PC-9 (cell line): ENCODE measurements at regions not wholly inside any gene's neighbourhood (a gene's known extent, or its start where the extent isn't known, plus 50 kb on each side); places are given as distances from the start of the nearest gene placed in this dataset.

ENCODE experiments used
- BruUV-seq: library from RNA; stranded (reverse); fragments of 400-500 nt; replicated peaks from 2 replicates; lab custom pipeline; 2021; lab: Mats Ljungman, UMichigan
- CTCF ChIA-PET: fragments of 300-600 bp; sonication (Branson Sonifier 250); formaldehyde crosslinking; loops from one replicate; lab custom pipeline; 2022; ENCODE audit warnings: antibody characterized with exemption; lab: Charles Lee
- POLR2A ChIA-PET: fragments of 300-600 bp; sonication (Branson Sonifier 250); formaldehyde crosslinking; loops from one replicate; lab custom pipeline; 2022; ENCODE audit warnings: antibody characterized with exemption; ENCODE audit not compliant: unreplicated experiment; lab: Charles Lee
- DNase-seq, 2 experiments: peaks; one replicate each; pipeline versions ENCODE4 v3.0.0 to v3.0.0-alpha.2; 2015 to 2022; ENCODE audit warnings: mixed read lengths in 1 of 2
- H2AFZ ChIP-seq: fragments of 200-600 bp; sonication (generic); 2 replicates; pipeline ENCODE4 v1.8.1; 2017; ENCODE audit warnings: antibody characterized with exemption
- H3F3A ChIP-seq: fragments of 200-600 bp; sonication (generic); 2 replicates; pipeline ENCODE4 v1.8.1; 2017; ENCODE audit warnings: antibody characterized with exemption, mild to moderate bottlenecking, low read depth; ENCODE audit not compliant: insufficient read depth
- H3K27ac ChIP-seq: fragments of 200-600 bp; sonication (generic); 2 replicates; pipeline ENCODE4 v1.6.1; 2016; ENCODE audit warnings: mixed run types
- H3K27me3 ChIP-seq: fragments of 200-600 bp; sonication (generic); 2 replicates; pipeline ENCODE4 v1.6.1; 2016; ENCODE audit warnings: low read depth, mixed run types; ENCODE audit not compliant: insufficient read depth
- H3K36me3 ChIP-seq: fragments of 200-600 bp; sonication (generic); 2 replicates; pipeline ENCODE4 v1.6.1; 2016; ENCODE audit warnings: low read depth, mixed run types
- H3K4me1 ChIP-seq: fragments of 200-600 bp; sonication (generic); replicated peaks from 2 replicates; pipeline ENCODE4 v1.6.1; 2016; ENCODE audit warnings: mixed run types; ENCODE audit not compliant: insufficient read depth
- H3K4me2 ChIP-seq: fragments of 200-600 bp; sonication (generic); 2 replicates; pipeline ENCODE4 v1.6.1; 2017; ENCODE audit warnings: mixed run types
- H3K4me3 ChIP-seq: fragments of 200-600 bp; sonication (generic); 2 replicates; pipeline ENCODE4 v1.6.1; 2016; ENCODE audit warnings: mixed run types
- H3K79me2 ChIP-seq: fragments of 200-600 bp; sonication (generic); 2 replicates; pipeline ENCODE4 v1.6.1; 2017; ENCODE audit warnings: low read depth, mixed run types
- H3K9me2 ChIP-seq: fragments of 200-600 bp; sonication (generic); 2 replicates; pipeline ENCODE4 v1.8.1; 2017; ENCODE audit warnings: mild to moderate bottlenecking; ENCODE audit not compliant: insufficient read depth
- H3K9me3 ChIP-seq: fragments of 200-600 bp; sonication (generic); 2 replicates; pipeline ENCODE4 v1.8.1; 2016; ENCODE audit warnings: low read depth; ENCODE audit not compliant: insufficient read depth
- H4K20me1 ChIP-seq: fragments of 200-600 bp; sonication (generic); 2 replicates; pipeline ENCODE4 v1.8.1; 2017; ENCODE audit not compliant: insufficient read depth
- EZH2 ChIP-seq: fragments of 200-600 bp; sonication (generic); IDR thresholded peaks from 2 replicates; pipeline ENCODE4 v1.8.0; 2017; ENCODE audit warnings: antibody characterized with exemption, low read depth
- intact Hi-C: fragments of 100-400 bp; cut with micrococcal nuclease; formaldehyde crosslinking; loops from one replicate; pipeline ENCODE4 v1.10.0; 2022; ENCODE audit not compliant: unreplicated experiment
- TF ChIP-seq, protein P1 (sequence below): fragments of 200-600 bp; sonication (generic); conservative IDR thresholded peaks from 2 replicates; pipeline ENCODE4 v1.6.1; 2017; ENCODE audit warnings: mixed run types, antibody characterized with exemption, mild to moderate bottlenecking, moderate library complexity

DNA sequence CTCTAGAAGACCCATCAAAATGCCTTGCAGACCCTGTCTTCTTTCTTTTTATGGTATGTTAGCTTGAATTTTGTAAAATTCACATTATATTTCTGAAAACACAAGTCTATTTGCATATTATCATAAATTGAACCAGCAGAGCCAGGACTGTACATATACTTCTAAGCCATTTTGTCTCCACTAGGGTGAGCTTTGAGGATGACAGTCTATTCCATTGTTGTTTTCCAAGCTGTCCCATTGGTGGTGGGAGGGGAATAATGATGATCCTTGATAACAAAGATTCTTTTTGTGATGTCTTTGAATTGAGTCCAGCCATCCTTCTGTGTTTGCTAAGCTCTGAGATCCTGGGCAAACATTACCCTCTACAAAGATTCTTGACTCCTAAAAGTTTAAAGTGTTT is 359.3 kb upstream of the PCDH20 start:
- no peak overlapping the region for H3K4me3 ChIP-seq
- no peaks in the 10 kb centered on the region for H3K9me2 ChIP-seq
- no peak overlapping the region for H3K4me2 ChIP-seq
- no peak for TF ChIP-seq EZH2
- TF ChIP-seq, protein P1, sequence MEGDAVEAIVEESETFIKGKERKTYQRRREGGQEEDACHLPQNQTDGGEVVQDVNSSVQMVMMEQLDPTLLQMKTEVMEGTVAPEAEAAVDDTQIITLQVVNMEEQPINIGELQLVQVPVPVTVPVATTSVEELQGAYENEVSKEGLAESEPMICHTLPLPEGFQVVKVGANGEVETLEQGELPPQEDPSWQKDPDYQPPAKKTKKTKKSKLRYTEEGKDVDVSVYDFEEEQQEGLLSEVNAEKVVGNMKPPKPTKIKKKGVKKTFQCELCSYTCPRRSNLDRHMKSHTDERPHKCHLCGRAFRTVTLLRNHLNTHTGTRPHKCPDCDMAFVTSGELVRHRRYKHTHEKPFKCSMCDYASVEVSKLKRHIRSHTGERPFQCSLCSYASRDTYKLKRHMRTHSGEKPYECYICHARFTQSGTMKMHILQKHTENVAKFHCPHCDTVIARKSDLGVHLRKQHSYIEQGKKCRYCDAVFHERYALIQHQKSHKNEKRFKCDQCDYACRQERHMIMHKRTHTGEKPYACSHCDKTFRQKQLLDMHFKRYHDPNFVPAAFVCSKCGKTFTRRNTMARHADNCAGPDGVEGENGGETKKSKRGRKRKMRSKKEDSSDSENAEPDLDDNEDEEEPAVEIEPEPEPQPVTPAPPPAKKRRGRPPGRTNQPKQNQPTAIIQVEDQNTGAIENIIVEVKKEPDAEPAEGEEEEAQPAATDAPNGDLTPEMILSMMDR, result no peak
- no peaks in the 10 kb centered on the region for H3K27me3 ChIP-seq
- ChIA-PET CTCF (no interaction called here), POLR2A (no interaction called here)
- H3K9me3 ChIP-seq, result no peaks in the 10 kb centered on the region
- H4K20me1 ChIP-seq, result no peaks in the 10 kb centered on the region
- H3K27ac ChIP-seq, result no peak overlapping the region
- no peaks in the 10 kb centered on the region for H3F3A ChIP-seq
- no peaks in the 10 kb centered on the region for H3K36me3 ChIP-seq
- no peak for DNase-seq
- no TSS peak for BruUV-seq
- H3K79me2 ChIP-seq, result no peaks in the 10 kb centered on the region
- H2AFZ ChIP-seq, result no peak overlapping the region
- no peaks in the 10 kb centered on the region for H3K4me1 ChIP-seq
- intact Hi-C loops, result no loop called here

DNA sequence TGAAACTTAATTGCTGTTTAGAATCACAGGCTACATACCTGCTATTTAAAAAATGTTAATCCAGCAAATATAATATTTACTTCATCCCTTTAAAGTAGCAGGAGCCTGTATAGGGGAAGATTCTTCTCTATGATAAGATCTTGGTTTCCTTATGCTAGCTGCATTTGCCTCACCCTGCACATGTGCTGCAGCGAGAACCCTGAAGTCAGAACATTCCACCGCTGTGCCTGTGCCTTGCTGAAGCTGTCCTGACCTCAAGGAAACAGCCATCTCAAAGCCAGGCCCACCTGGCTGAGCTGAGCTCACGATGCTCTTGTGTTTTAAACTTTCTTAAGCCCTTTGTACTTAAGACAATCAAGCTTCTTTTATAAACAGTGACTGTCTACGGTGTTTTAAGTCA is 355.0 kb upstream of the PCDH20 start:
- H3K9me2 ChIP-seq, result no peaks in the 10 kb centered on the region
- intact Hi-C loops, result no loop called here
- no peak overlapping the region for H2AFZ ChIP-seq
- no peaks in the 10 kb centered on the region for H3K36me3 ChIP-seq
- no peak overlapping the region for H3K4me2 ChIP-seq
- no peak overlapping the region for H3K4me3 ChIP-seq
- H3F3A ChIP-seq, result no peaks in the 10 kb centered on the region
- no peaks in the 10 kb centered on the region for H4K20me1 ChIP-seq
- no peak for DNase-seq
- no peaks in the 10 kb centered on the region for H3K9me3 ChIP-seq
- H3K27me3 ChIP-seq, result no peaks in the 10 kb centered on the region
- H3K79me2 ChIP-seq, result no peaks in the 10 kb centered on the region
- BruUV-seq, result no TSS peak
- CTCF ChIA-PET, result no interaction called here
- TF ChIP-seq, protein P1, result no peak
- TF ChIP-seq EZH2, result no peak
- no peaks in the 10 kb centered on the region for H3K4me1 ChIP-seq
- POLR2A ChIA-PET, result interaction anchor here (0.7 kb wide), 1 partner anchor 218 kb away, joined by 5 read pairs; no protein-coding TSS in a partner anchor
- no peak overlapping the region for H3K27ac ChIP-seq

DNA sequence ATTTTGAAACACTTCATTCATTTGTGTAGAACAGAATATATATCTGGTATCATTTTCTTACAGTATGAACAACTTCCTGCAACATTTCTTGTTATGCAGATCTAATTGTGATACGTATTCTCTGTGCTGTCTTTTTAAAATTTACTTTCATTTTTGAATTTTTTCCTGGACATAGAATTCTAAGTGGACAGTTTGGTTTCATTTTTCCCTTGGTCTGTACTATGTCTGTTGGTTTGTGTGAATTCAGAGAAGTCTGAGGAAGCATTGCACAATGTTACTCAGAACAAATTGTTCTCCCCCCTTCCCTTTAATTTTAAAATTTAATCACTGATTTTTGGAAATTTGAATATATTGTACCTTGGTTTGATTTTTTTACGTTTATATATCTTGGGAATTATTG is 352.5 kb upstream of the PCDH20 start:
- no peak for TF ChIP-seq EZH2
- TF ChIP-seq, protein P1, result no peak
- H3F3A ChIP-seq, result no peaks in the 10 kb centered on the region
- no TSS peak for BruUV-seq

More for the DNA sequence above, 352.5 kb upstream of the PCDH20 start:
- ChIA-PET POLR2A (no interaction called here), CTCF (no interaction called here)
- intact Hi-C loops, result no loop called here
- no peak overlapping the region for H3K4me3 ChIP-seq
- no peak for DNase-seq
- no peaks in the 10 kb centered on the region for H3K9me3 ChIP-seq
- no peaks in the 10 kb centered on the region for H3K36me3 ChIP-seq
- H3K27ac ChIP-seq, result no peak overlapping the region
- H4K20me1 ChIP-seq, result no peaks in the 10 kb centered on the region
- H3K79me2 ChIP-seq, result no peaks in the 10 kb centered on the region
- no peaks in the 10 kb centered on the region for H3K9me2 ChIP-seq
- no peaks in the 10 kb centered on the region for H3K4me1 ChIP-seq
- H2AFZ ChIP-seq, result no peak overlapping the region
- no peaks in the 10 kb centered on the region for H3K27me3 ChIP-seq
- 0 out of 2 replicates have a peak overlapping the region, but pooled peaks have one; percentile 11 for H3K4me2 ChIP-seq
